ENCODE measurements at regions not wholly inside any gene's neighbourhood (a gene's known extent, or its start where the extent isn't known, plus 50 kb on each side); places are given as distances from the start of the nearest gene placed in this dataset.

DNA sequence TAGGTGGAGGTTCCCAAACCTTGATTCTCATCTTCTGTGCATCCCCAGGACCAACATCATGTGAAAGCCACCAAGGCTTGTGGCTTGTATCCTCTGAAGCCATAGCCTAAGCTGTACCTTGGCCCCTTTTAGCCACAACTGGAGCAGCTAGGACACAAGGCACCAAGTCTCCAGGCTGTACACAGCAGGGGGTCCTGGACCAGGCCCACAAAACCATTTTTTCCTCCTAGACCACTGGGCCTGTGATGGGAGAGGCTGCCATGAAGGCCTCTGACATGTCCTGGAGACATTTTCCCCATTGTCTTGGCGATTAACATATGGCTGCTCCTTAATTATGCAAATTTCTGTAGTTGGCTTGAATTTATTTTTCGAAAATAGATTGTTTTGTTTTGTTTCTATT lies 114.8 kb upstream of the LAMA2 start:
- no peaks in the 10 kb centered on the region for H3K4me1 ChIP-seq
- no peak for DNase-seq (ENCODE audit: extremely low spot score in 2 of 2)
- intact Hi-C loops (cut with DNase I): no loop called here
- TF ChIP-seq, protein P1, sequence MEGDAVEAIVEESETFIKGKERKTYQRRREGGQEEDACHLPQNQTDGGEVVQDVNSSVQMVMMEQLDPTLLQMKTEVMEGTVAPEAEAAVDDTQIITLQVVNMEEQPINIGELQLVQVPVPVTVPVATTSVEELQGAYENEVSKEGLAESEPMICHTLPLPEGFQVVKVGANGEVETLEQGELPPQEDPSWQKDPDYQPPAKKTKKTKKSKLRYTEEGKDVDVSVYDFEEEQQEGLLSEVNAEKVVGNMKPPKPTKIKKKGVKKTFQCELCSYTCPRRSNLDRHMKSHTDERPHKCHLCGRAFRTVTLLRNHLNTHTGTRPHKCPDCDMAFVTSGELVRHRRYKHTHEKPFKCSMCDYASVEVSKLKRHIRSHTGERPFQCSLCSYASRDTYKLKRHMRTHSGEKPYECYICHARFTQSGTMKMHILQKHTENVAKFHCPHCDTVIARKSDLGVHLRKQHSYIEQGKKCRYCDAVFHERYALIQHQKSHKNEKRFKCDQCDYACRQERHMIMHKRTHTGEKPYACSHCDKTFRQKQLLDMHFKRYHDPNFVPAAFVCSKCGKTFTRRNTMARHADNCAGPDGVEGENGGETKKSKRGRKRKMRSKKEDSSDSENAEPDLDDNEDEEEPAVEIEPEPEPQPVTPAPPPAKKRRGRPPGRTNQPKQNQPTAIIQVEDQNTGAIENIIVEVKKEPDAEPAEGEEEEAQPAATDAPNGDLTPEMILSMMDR (IDR thresholded peaks at IDR 0.05): no peak
- TF ChIP-seq POLR2AphosphoS5 (IDR thresholded peaks at IDR 0.05; ENCODE audit: insufficient read depth in 1 of 2, low read depth in 1 of 2): no peak
- TF ChIP-seq POLR2A (IDR thresholded peaks at IDR 0.05): no peak
- H3K9me3 ChIP-seq: no peaks in the 10 kb centered on the region
- no peak overlapping the region for H3K4me3 ChIP-seq
- H3K36me3 ChIP-seq: no peaks in the 10 kb centered on the region
- no peak overlapping the region for H3K27ac ChIP-seq
- H3K27me3 ChIP-seq: no peaks in the 10 kb centered on the region

DNA sequence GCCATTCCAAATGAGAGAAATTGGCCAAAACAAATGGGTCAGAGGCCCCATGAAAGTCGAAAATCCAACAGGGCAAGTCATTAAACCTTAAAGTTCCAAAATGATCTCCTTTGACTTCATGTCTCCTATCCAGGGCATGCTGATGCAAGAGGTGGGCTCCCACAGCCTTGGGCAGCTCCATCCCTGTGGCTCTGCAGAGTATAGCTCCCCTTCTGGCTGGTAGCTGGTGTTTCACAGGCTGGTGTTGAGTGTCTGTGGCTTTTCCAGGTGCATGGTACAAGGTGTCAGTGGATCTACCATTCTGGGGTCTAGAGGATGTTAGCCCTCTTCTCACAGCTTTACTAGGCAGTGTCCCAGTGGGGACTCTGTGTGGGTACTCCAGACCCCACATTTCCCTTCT lies 115.2 kb upstream of the LAMA2 start:
- H3K36me3 ChIP-seq: no peaks in the 10 kb centered on the region
- intact Hi-C loops (cut with DNase I): no loop called here
- TF ChIP-seq POLR2A (IDR thresholded peaks at IDR 0.05): no peak
- TF ChIP-seq, protein P1 (IDR thresholded peaks at IDR 0.05): no peak
- no peak for TF ChIP-seq POLR2AphosphoS5 (IDR thresholded peaks at IDR 0.05; ENCODE audit: insufficient read depth in 1 of 2, low read depth in 1 of 2)
- H3K4me1 ChIP-seq: no peaks in the 10 kb centered on the region
- no peaks in the 10 kb centered on the region for H3K27me3 ChIP-seq
- H3K4me3 ChIP-seq: no peak overlapping the region
- DNase-seq (ENCODE audit: extremely low spot score in 2 of 2): no peak
- H3K9me3 ChIP-seq: no peaks in the 10 kb centered on the region
- no peak overlapping the region for H3K27ac ChIP-seq

DNA sequence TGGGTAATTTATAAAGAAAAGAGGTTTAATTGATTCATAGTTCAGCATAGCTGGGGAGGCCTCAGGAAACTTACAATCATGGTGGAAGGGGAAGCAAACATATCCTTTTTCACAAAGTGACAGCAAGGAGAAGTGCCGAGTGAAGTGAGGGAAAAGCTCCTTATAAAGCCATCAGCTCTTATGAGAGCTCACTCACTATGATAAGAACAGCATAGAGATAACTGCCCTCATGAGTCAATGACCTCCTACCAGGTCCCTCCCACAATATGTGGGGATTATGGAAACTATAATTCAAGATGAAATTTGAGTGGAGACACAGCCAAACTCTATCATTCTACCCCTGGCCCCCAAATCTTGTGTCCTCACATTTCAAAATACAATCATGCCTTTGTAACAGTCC lies 115.8 kb upstream of the LAMA2 start:
- DNase-seq (ENCODE audit: extremely low spot score in 2 of 2): no peak
- intact Hi-C loops (cut with DNase I): no loop called here
- no peaks in the 10 kb centered on the region for H3K27me3 ChIP-seq
- no peak overlapping the region for H3K4me3 ChIP-seq
- no peak overlapping the region for H3K27ac ChIP-seq
- H3K36me3 ChIP-seq: no peaks in the 10 kb centered on the region
- H3K9me3 ChIP-seq: no peaks in the 10 kb centered on the region
- no peaks in the 10 kb centered on the region for H3K4me1 ChIP-seq
- no peak for TF ChIP-seq POLR2A (IDR thresholded peaks at IDR 0.05)
- no peak for TF ChIP-seq POLR2AphosphoS5 (IDR thresholded peaks at IDR 0.05; ENCODE audit: insufficient read depth in 1 of 2, low read depth in 1 of 2)
- TF ChIP-seq, protein P1 (IDR thresholded peaks at IDR 0.05): no peak

DNA sequence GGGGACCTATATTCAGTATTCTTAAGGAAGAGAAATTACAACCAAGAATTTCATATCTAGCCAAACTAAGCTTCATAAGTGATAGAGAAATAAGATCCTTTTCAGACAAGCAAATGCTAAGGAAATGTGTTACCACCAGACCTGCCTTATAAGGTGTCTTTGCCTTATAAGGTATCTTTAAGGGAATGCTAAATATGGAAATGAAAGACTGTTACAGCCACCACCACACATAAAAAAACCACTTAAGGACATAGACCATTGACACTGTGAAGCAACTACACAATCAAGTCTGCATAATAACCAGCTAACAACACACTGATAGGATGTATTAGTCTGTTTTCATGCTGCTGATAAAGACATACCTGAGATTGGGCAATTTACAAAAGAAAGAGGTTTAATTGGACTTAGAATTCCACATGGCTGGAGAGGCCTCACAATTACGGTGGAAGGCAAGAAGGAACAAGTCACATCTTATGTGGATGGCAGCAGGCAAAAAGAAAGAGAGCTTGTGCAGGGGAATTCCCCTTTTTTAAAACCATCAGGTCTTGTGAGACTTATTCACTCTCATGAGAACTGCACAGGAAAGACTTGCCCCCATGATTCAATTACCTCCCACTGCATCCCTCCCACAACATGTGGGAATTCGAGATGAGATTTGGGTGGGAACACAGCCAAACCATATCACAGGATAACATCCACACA lies 119.2 kb upstream of the LAMA2 start:
- no peak overlapping the region for H3K27ac ChIP-seq
- no peak for TF ChIP-seq POLR2AphosphoS5 (IDR thresholded peaks at IDR 0.05; ENCODE audit: insufficient read depth in 1 of 2, low read depth in 1 of 2)
- TF ChIP-seq POLR2A (IDR thresholded peaks at IDR 0.05): no peak
- TF ChIP-seq, protein P1 (IDR thresholded peaks at IDR 0.05): no peak
- no peaks in the 10 kb centered on the region for H3K27me3 ChIP-seq
- no peaks in the 10 kb centered on the region for H3K4me1 ChIP-seq
- H3K36me3 ChIP-seq: no peaks in the 10 kb centered on the region
- no peaks in the 10 kb centered on the region for H3K9me3 ChIP-seq
- no peak for DNase-seq (ENCODE audit: extremely low spot score in 2 of 2)
- intact Hi-C loops (cut with DNase I): no loop called here
- H3K4me3 ChIP-seq: no peak overlapping the region

DNA sequence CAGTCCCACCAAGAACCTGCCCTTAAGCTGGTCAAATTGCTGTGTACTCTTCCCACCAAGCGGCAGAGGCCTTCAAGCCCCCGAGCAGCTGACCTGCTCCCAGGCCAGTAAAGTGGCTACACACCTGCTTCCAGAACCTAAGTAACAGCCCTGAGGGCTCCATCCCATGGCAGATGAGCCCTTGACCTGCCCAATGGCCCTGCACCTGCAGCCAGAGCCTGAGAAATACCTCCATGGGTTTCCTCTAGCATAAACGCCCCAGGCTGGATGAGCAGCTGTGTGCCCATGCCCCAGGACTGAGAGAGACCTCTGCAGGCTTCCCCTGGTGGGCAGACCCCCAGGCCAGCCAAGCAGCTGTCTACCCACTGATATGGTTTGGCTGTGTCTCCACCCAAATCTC lies 123.0 kb upstream of the LAMA2 start:
- intact Hi-C loops (cut with DNase I): no loop called here
- no peak overlapping the region for H3K4me3 ChIP-seq

More for the DNA sequence above, 123.0 kb upstream of the LAMA2 start:
- TF ChIP-seq POLR2AphosphoS5 (IDR thresholded peaks at IDR 0.05; ENCODE audit: insufficient read depth in 1 of 2, low read depth in 1 of 2) (no peak), POLR2A (IDR thresholded peaks at IDR 0.05) (no peak)
- TF ChIP-seq, protein P1 (IDR thresholded peaks at IDR 0.05): no peak
- Histone ChIP-seq H3K27me3 (no peaks in the 10 kb centered on the region), H3K27ac (no peak overlapping the region), H3K4me1 (no peaks in the 10 kb centered on the region), H3K36me3 (no peaks in the 10 kb centered on the region), H3K9me3 (no peaks in the 10 kb centered on the region)
- DNase-seq (ENCODE audit: extremely low spot score in 2 of 2): no peak

Measured in vagina (tissue), 2 donors.